SK-N-SH (cell line): ENCODE measurements at regions not wholly inside any gene's neighbourhood (a gene's known extent, or its start where the extent isn't known, plus 50 kb on each side); places are given as distances from the start of the nearest gene placed in this dataset.

Source experiments
- CTCF ChIA-PET: fragments of 300-600, 350-600 bp; formaldehyde crosslinking; extraction: SDS; loops from one replicate; lab custom pipeline; 2021; lab: Yijun Ruan, JAX
- POLR2A ChIA-PET: fragments of 350-600 bp; sonication (Branson Sonifier 250); formaldehyde crosslinking; extraction: SDS; loops from one replicate; lab custom pipeline; 2020; ENCODE audit warnings: antibody characterized with exemption, inconsistent platforms; lab: Yijun Ruan, JAX
- DNase-seq: peaks from one replicate; pipeline ENCODE4 v3.0.0; 2012
- H2AFZ ChIP-seq: fragments of 200-600 bp; sonication (generic); 2 replicates; pipeline ENCODE4 v1.8.1; 2016; ENCODE audit warnings: antibody characterized with exemption, mild to moderate bottlenecking, low read depth
- H3F3A ChIP-seq: fragments of 200-600 bp; sonication (generic); replicated peaks from 2 replicates; pipeline ENCODE3; 2016; ENCODE audit warnings: antibody characterized with exemption, mild to moderate bottlenecking; ENCODE audit not compliant: insufficient read depth
- H3K27ac ChIP-seq, 2 experiments: fragments of 200-500 bp in 1 of 2; fragments of 200-600 bp in 1 of 2; sonication (Bioruptor generic) in 1 of 2; sonication (generic), shearing (Covaris generic) in 1 of 2; 2 replicates each; pipeline versions ENCODE4 v1.5.1 to v1.6.1; 2014 to 2016; ENCODE audit warnings: low read depth in 2 of 2, inconsistent platforms in 1 of 2, low read length in 1 of 2, mild to moderate bottlenecking in 1 of 2, mixed read lengths in 1 of 2
- H3K27me3 ChIP-seq: fragments of 200-600 bp; sonication (generic), shearing (Covaris generic); 2 replicates; pipeline ENCODE4 v1.6.1; 2016; ENCODE audit warnings: mixed run types; ENCODE audit not compliant: insufficient read depth
- H3K36me3 ChIP-seq, 2 experiments: fragments of 200-500 bp in 1 of 2; fragments of 200-600 bp in 1 of 2; sonication (Bioruptor generic) in 1 of 2; sonication (generic) in 1 of 2; replicated peaks in 1 of 2; 2 replicates each; pipeline versions ENCODE3 to v1.5.1; 2014 to 2016; ENCODE audit warnings: low read length in 1 of 2, mild to moderate bottlenecking in 1 of 2; ENCODE audit not compliant: insufficient read depth in 2 of 2, control insufficient read depth in 1 of 2
- H3K4me1 ChIP-seq, 2 experiments: fragments of 200-500 bp in 1 of 2; fragments of 200-600 bp in 1 of 2; sonication (Bioruptor generic) in 1 of 2; sonication (generic), shearing (Covaris generic) in 1 of 2; 2 replicates each; pipeline versions ENCODE4 v1.5.1 to v1.6.1; 2014 to 2016; ENCODE audit warnings: low read depth in 1 of 2, low read length in 1 of 2, mixed run types in 1 of 2; ENCODE audit not compliant: insufficient read depth in 2 of 2, control insufficient read depth in 1 of 2
- H3K4me2 ChIP-seq: fragments of 200-600 bp; sonication (generic), shearing (Covaris generic); 2 replicates; pipeline ENCODE4 v1.6.1; 2017; ENCODE audit warnings: mixed run types
- H3K4me3 ChIP-seq, 2 experiments: fragments of 200-500 bp in 1 of 2; fragments of 200-600 bp in 1 of 2; sonication (Bioruptor generic) in 1 of 2; sonication (generic), shearing (Covaris generic) in 1 of 2; 2 replicates each; pipeline versions ENCODE4 v1.5.1 to v1.8.1; 2014 to 2016; ENCODE audit warnings: low read depth in 2 of 2, inconsistent platforms in 1 of 2, low read length in 1 of 2, mild to moderate bottlenecking in 1 of 2, mixed read lengths in 1 of 2, moderate library complexity in 1 of 2
- H3K79me2 ChIP-seq: fragments of 200-600 bp; sonication (generic); 2 replicates; pipeline ENCODE4 v1.8.1; 2017; ENCODE audit warnings: mild to moderate bottlenecking; ENCODE audit not compliant: insufficient read depth
- H3K9ac ChIP-seq: fragments of 200-600 bp; sonication (generic); 2 replicates; pipeline ENCODE4 v1.6.1; 2017; ENCODE audit warnings: mixed run types
- H3K9me2 ChIP-seq: fragments of 200-600 bp; sonication (generic); 2 replicates; pipeline ENCODE4 v1.6.1; 2017; ENCODE audit warnings: mixed run types
- H3K9me3 ChIP-seq: fragments of 200-600 bp; sonication (generic); 2 replicates; pipeline ENCODE4 v1.6.1; 2017; ENCODE audit warnings: mixed run types, mild to moderate bottlenecking, moderate library complexity
- H4K20me1 ChIP-seq: fragments of 200-600 bp; sonication (generic); 2 replicates; pipeline ENCODE4 v1.6.1; 2017; ENCODE audit warnings: mild to moderate bottlenecking, mixed run types; ENCODE audit not compliant: insufficient read depth
- CHD2 ChIP-seq: fragments of 150-350 bp; IDR thresholded peaks from 2 replicates; pipeline ENCODE4 v1.6.1; 2018; ENCODE audit warnings: low read length; ENCODE audit not compliant: partially characterized antibody
- CTCF ChIP-seq: fragments of 200-600 bp; sonication (generic); IDR thresholded peaks from 2 replicates; pipeline ENCODE4 v1.6.1; 2017; ENCODE audit warnings: antibody characterized with exemption, mild to moderate bottlenecking, moderate library complexity
- ELF1 ChIP-seq: IDR thresholded peaks from 2 replicates; pipeline ENCODE4 v1.4.0; 2012
- EZH2phosphoT487 ChIP-seq: fragments of 200-600 bp; sonication (generic); IDR thresholded peaks from 2 replicates; pipeline ENCODE4 v1.6.1; 2017; ENCODE audit warnings: low read depth, mixed run types, mild to moderate bottlenecking, antibody characterized with exemption, moderate library complexity, borderline replicate concordance
- FOSL2 ChIP-seq: IDR thresholded peaks from 2 replicates; pipeline ENCODE4 v1.4.0; 2012; ENCODE audit warnings: low read depth, mild to moderate bottlenecking, moderate library complexity, borderline replicate concordance
- JUND ChIP-seq: IDR thresholded peaks from 2 replicates; pipeline ENCODE4 v1.4.0; 2012
- MAX ChIP-seq: IDR thresholded peaks from 2 replicates; pipeline ENCODE4 v1.4.0; 2012; ENCODE audit warnings: low read depth
- MXI1 ChIP-seq: IDR thresholded peaks from 2 replicates; pipeline ENCODE4 v1.6.1; 2012; ENCODE audit warnings: mild to moderate bottlenecking, low read depth, low read length, improper control_type of control experiment
- NFIC ChIP-seq: IDR thresholded peaks from 2 replicates; pipeline ENCODE4 v1.4.0; 2012; ENCODE audit warnings: borderline replicate concordance
- RAD21 ChIP-seq: IDR thresholded peaks from 2 replicates; pipeline ENCODE4 v1.6.1; 2012; ENCODE audit warnings: mild to moderate bottlenecking, low read length
- REST ChIP-seq: IDR thresholded peaks from 2 replicates; pipeline ENCODE4 v1.6.1; 2012; ENCODE audit warnings: mild to moderate bottlenecking, low read depth, low read length, moderate library complexity
- RFX5 ChIP-seq: IDR thresholded peaks from 2 replicates; pipeline ENCODE4 v1.6.1; 2012; ENCODE audit warnings: mild to moderate bottlenecking, improper control_type of control experiment, low read length
- SIN3A ChIP-seq: IDR thresholded peaks from 2 replicates; pipeline ENCODE4 v1.6.1; 2012; ENCODE audit warnings: low read depth, mild to moderate bottlenecking, low read length, moderate library complexity, borderline replicate concordance
- TCF12 ChIP-seq: IDR thresholded peaks from 2 replicates; pipeline ENCODE4 v1.4.0; 2012
- USF1 ChIP-seq: IDR thresholded peaks from 2 replicates; pipeline ENCODE4 v1.4.0; 2012; ENCODE audit warnings: low read depth, borderline replicate concordance
- YY1 ChIP-seq: IDR thresholded peaks from 2 replicates; pipeline ENCODE4 v1.4.0; 2012; ENCODE audit warnings: low read depth, mild to moderate bottlenecking
- ZBTB33 ChIP-seq: IDR thresholded peaks from 2 replicates; pipeline ENCODE4 v1.4.0; 2012; ENCODE audit warnings: low read depth, borderline replicate concordance
- WGBS: methylation state at CpG from one replicate; pipeline ENCODE4 v1.1.6; 2017; ENCODE audit warnings: low lambda C conversion rate; 5-methylcytosine and 5-hydroxymethylcytosine counted together

- CTCF ChIA-PET: interaction anchor here (1.1 kb wide), 1 partner anchor 10 kb away, joined by 3 read pairs; no protein-coding TSS in a partner anchor
- Histone ChIP-seq H3K9me2 (no peaks in the 10 kb centered on the region), H3K79me2 (no peaks in the 10 kb centered on the region), H3K27me3 (no peaks in the 10 kb centered on the region), H3K4me2 (no peak overlapping the region), H3K36me3 (no peaks in the 10 kb centered on the region), H3K4me3 (no peak overlapping the region), H3K9ac (no peak overlapping the region), H3K27ac (no peak overlapping the region), H3F3A (no peaks in the 10 kb centered on the region), H4K20me1 (no peaks in the 10 kb centered on the region), H3K4me1 (no peaks in the 10 kb centered on the region), H2AFZ (no peak overlapping the region), H3K9me3 (no peaks in the 10 kb centered on the region)
- 44% methylated on average over 3 of the region's 3 CpGs for WGBS
- POLR2A ChIA-PET: no interaction called here
- DNase-seq: no peak
- TF ChIP-seq MAX (no peak), CHD2 (no peak), NFIC (no peak), ELF1 (no peak), ZBTB33 (no peak), REST (no peak), YY1 (no peak), JUND (no peak), FOSL2 (no peak), RAD21 (no peak), USF1 (no peak), RFX5 (no peak), EZH2phosphoT487 (no peak), CTCF (no peak), MXI1 (no peak), SIN3A (no peak), TCF12 (no peak)
Observed at GRCh38 chr10:9334270-9334669, 1279.8 kb downstream of the GATA3 start.
